GM19467 (cell line): ENCODE measurements at regions not wholly inside any gene's neighbourhood (a gene's known extent, or its start where the extent isn't known, plus 50 kb on each side); places are given as distances from the start of the nearest gene placed in this dataset.
"Not testable (repeated sequence)": the region's sequence is repeated elsewhere in the genome, so short reads cannot be mapped to it uniquely, and the experiment has no call there.

Experiments used
- ATAC-seq: cut with Tn5 transposase; IDR thresholded peaks from one replicate; pipeline ENCODE4 v1.9.1; 2021; ENCODE audit warnings: mild to moderate bottlenecking, moderate library complexity; ENCODE audit not compliant: unreplicated experiment

DNA sequence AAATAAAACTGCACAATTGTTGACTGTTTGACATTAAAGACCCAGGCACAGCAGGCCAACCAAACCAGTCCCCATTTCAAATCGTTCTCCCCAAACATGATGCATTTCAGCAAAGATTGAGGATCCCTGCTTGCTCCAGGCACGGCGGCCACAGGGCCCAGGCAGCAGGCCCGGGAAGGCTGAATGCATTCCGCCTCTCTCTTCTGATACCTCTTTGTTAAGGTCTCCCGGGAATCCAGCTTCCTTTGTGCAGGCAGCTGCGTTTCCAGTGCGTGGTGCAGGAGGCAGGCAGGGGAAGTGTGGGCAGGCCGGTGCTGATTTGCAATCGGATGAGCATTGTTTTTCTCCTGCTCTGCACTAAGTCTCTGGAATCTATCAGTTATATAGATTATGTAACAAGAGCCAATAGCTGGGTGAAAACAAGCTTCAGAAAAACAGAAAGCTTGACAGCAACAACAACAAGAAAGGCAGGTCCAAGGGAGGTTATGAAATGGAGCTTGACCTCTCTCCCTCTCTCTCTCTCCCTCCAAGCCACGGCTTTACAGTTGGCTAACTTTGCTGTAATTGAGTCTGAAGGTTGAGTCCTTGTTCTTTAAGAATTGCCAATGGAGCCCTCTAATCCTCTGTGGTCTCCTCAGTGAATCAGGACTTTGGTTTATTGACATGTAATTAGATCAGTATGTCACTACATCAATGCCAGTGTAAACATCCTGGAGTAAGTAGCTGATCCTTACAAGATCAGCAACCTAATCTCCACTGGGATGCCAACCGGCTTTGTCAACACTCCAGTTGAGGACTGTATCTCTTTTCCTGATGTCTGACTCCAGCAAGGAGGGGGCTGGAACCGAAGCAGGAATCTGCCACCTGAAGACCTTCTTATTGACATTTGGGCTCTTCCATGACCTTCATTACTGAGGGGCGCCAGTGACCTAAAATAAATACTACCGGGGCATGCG is 338.0 kb downstream of the TEX29 start:
- ATAC-seq = no peak

DNA sequence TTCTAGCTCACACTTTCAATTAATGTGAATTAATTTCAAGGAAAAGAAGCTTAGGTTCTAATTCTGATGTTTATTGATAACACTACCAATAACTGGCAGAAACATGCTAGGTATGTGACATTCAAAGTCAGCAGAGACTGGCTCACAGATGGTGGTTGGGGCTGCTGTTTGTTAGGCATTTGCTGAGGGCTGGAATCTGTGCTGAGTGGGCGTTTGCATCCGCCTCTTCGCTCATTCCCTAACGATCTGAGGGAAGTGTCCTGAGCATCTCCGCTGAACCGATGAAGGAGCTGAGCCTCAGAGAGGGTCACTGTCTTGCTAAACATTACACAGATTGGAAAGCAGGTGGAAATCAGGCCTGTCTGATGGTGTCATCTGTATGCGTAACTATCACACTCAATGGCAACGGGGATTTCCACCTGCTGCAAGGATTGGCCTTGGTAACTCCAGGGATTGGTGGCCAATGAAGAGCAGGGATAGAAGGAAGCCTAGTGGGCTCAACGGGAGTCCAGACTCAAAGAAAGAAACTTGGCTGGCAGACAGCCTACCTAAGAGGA is 338.9 kb downstream of the TEX29 start:
- no peak for ATAC-seq

GRCh38 chr13:111659842-111660241 is 339.4 kb downstream of the TEX29 start:
- ATAC-seq = no peak

GRCh38 chr13:111661052-111661451 is 340.6 kb downstream of the TEX29 start:
- no peak for ATAC-seq

GRCh38 chr13:111661776-111662175 is 341.3 kb downstream of the TEX29 start:
- no peak for ATAC-seq

DNA sequence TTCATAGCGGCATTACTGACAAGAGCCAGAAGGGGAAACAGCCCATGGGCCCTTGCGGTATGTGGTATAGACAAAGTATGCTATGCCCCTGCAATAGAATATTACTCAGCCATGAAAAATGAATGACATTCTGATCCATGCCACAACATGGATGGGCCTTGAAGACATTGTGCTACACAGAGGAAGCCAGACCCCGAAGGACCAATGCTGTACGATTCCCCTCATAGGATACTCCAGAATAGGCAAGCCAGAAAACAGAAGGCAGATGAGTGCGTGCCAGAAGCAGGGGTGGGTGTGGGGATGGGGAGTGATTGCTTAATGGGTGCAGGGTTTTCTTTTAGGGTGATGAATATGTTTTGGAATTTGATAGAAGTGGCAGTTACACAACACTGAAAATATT is 342.0 kb downstream of the TEX29 start:
- ATAC-seq = no peak

- no peak for ATAC-seq
Measured at GRCh38 chr13:111662895-111663294, 342.5 kb downstream of the TEX29 start.

- ATAC-seq = no peak
Measured at GRCh38 chr13:111663505-111663904, 343.1 kb downstream of the TEX29 start.

GRCh38 chr13:111663953-111664421 is 343.5 kb downstream of the TEX29 start:
- no peak for ATAC-seq

DNA sequence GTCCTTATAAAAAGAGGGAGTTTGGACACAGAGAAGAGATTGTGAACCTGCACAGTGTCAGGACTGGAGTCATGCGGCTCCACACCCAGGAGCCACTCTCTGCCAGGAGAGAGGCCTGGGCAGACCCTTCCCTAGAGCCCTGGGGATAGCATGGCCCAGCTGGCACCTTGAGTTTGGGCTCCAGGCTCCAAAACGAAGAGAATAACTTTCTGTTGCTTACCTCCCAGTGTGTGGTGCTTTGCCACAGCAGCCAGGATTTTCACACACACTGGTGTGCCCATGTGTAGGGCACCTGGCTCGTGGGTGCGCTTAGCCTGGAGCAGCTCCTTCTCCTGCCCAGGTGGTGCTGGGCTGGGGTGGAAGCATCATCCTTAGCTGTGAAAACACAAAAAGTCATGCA is 344.3 kb downstream of the TEX29 start:
- no peak for ATAC-seq

DNA sequence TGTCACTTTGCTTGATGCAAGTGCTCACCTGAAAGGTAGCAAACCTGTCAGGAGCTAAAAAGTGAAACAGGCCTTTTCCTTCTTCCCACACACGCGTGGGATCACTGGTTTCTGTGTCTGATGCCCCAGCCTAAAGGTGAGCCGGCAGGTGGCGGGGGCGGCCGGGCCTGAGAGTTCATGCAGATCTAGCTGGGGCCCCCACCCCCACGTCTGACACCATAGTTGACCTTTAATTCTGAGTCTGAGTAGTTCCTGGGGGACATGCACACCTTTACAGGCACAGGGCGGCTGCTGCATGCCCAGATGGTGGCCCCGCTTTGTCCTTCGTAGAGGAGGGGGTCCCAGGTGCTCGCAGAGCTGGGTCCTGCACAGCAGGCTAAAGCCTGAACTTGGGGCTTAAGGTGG is 345.3 kb downstream of the TEX29 start:
- no peak for ATAC-seq

- ATAC-seq = no peak
Measured at GRCh38 chr13:111666164-111666776, 345.8 kb downstream of the TEX29 start.

DNA sequence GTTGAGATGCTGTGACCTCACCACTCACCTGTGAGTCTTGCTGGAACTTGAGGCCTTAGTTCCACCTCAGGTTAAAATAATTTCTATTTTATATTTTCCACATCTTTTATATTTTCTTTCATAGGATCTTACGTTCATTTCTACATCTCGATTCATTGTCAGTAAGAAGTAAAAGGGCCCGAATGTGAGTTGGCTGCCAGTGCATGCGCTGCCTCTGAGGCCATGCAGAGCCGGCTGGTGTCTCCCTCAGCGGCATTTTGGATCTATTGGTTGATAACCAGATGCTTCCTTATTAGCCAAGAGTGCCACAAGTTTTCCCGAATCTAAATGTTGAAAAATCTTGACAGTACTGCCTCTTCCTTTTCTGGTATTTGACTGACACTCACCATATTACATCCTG is 347.3 kb downstream of the TEX29 start:
- no peak for ATAC-seq

GRCh38 chr13:111668451-111668850 is 348.0 kb downstream of the TEX29 start:
- ATAC-seq = no peak

- not testable (repeated sequence) for ATAC-seq
Measured at GRCh38 chr13:111672198-111672597, 351.8 kb downstream of the TEX29 start.

DNA sequence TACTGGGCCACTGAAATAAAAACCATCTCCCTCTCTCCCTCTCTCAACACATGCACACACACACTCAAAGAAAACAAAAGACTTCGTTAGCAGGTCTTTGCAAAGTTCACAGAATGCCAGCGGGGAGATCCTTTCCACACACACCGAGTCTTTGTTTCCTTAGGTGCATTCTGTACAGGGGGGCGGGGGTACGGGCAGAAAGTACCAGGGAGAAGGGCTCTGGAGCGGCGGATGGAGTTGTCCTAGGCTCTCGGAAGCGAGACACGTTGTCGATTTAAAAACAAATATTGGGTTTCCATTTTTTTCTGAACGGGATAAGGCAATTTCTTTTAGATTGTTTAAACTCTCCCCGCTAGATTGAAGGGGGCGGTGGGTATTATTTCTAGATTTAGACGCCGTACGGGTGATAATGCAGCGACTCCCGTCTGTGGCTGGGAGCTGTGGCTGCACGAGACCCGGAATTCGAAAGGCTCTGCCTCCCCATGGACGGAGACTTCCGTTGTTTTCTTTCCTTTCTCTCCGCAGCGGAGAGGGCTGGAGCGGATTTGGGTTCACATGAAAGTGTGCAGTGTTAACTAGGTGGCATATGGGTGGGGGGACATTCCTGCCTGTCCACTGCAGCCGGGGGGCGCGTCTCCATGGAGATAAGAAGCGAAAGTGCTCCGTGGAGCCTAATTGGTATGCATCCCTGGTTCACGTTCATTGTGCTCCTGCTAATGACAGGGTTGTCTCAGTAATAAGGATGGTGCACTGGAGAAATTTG is 357.9 kb downstream of the TEX29 start:
- not testable (repeated sequence) for ATAC-seq

DNA sequence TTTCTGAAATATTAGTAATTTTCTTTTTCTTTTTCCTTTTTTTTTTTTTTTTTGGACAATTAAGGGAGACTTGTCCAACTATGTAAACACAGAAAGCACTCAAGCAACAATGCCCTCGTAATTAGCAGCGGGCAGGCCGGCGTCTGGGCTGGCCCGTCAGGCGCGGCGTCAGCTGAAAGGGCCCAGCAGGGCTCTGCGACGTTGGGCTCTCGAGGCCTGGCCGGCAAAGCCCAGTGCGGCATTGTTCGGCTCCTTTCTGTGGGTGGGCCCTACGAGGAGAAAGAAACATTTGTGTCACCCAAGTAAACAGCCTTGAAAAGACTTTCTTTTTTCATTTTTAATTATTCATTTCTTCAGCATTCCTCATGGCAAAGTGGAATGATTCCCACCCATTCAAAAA is 359.2 kb downstream of the TEX29 start:
- ATAC-seq = not testable (repeated sequence)

- ATAC-seq = not testable (repeated sequence)
Measured at GRCh38 chr13:111680100-111680499, 359.7 kb downstream of the TEX29 start.

DNA sequence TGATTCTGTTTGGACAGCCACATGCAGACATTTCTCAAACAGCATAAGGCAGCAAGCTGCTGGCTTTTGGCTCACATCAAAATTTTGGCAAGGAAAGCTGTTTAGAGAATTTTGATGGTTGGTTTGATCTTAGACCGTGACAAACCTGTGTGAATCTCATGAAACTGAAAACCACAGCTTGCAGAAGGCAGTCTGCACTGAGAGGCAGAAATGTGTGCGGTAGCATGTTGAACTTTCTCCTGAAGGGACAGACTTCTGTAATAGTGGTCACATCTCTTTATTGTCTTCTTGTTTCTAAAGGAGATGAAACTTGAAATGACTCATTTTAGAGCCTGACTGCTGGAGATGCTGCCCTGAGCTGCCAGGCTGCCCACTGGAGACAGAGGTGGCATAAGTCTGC is 371.6 kb downstream of the TEX29 start:
- not testable (repeated sequence) for ATAC-seq

DNA sequence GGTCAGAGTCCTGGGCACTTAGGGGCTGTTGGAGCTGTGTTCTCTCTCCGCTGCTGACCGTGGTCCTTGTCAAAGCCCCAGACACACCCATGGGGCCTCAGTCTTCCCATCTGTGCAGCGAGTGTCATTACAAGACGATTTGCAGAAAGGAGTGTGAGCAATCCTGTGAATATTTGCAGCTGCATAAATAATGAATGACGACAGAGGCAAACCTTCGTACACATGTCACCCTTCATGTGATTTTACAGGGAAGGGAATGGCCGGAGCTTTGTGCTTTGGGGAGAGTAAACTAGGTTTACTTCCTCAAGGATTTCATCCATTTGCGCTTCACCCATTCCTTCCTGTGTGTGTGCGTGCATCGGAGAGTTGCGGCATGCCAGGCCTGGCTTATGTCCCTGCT is 370.8 kb upstream of the SOX1 start:
- ATAC-seq = not testable (repeated sequence)

DNA sequence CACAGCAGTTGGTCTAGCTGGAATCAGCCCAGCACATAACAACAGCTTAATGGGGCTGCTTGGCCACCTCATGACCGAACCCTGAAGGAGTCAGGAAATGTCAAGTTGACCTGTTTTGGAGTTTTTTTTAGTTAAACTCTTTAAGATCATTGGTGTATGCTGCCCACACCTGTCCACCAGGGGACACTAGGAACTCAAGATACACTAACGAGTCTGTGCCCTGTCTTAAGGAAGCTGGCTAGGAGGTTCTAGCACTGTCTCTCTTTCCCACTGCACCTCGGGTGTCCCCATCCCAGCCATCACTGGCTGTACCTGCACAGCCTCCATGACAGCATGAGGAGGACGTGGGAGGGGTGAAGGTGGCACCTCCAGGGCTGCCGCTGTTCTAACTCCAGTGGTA is 364.9 kb upstream of the SOX1 start:
- not testable (repeated sequence) for ATAC-seq
